Uterus (tissue), 2 donors: ENCODE measurements at regions not wholly inside any gene's neighbourhood (a gene's known extent, or its start where the extent isn't known, plus 50 kb on each side); places are given as distances from the start of the nearest gene placed in this dataset.

ENCODE experiments used
- CTCF ChIP-seq, 4 experiments: fragments of 200-600 bp in 2 of 4; fragments of 450-650 bp in 2 of 4; sonication (generic) in 2 of 4; IDR thresholded peaks; one replicate each; pipeline ENCODE4 v1.5.1; 2016 to 2019; ENCODE audit warnings: antibody characterized with exemption in 4 of 4, mild to moderate bottlenecking in 2 of 4, moderate library complexity in 1 of 4
- POLR2A ChIP-seq, 2 donors: fragments of 450-650 bp; IDR thresholded peaks; one replicate each; pipeline ENCODE4 v1.6.1; 2016; ENCODE audit warnings: antibody characterized with exemption in 2 of 2, mild to moderate bottlenecking in 1 of 2, moderate library complexity in 1 of 2

DNA sequence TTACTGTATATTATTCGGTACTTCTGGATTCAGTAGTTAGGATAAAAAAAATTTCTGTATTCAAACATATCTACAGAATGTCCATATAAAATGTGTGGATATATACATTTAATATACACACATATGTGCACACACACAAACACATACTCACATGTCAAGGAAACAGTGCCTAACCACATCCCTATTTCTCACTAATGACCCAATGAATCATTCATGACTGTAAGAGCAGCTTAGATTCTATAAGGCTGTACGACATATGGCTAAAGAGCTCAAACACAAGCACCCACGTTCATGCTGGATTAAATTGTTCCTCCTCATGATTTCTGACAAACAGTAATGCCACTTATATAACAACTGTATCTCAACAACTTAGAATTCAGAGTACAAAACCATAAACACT is 457.3 kb downstream of the ADCYAP1 start:
- no peak for TF ChIP-seq CTCF (IDR thresholded peaks at IDR 0.05)
- TF ChIP-seq POLR2A (IDR thresholded peaks at IDR 0.05), result no peak
